ENCODE measurements at regions not wholly inside any gene's neighbourhood (a gene's known extent, or its start where the extent isn't known, plus 50 kb on each side); places are given as distances from the start of the nearest gene placed in this dataset.

GRCh38 chr2:118443596-118443995 lies 355.3 kb downstream of the INSIG2 start:
- no peak for TF ChIP-seq EZH2 (IDR thresholded peaks at IDR 0.05; ENCODE audit: borderline replicate concordance, insufficient read depth, low read length, poor library complexity, severe bottlenecking)
- TF ChIP-seq CTCF (IDR thresholded peaks at IDR 0.05; ENCODE audit: poor library complexity, severe bottlenecking) = no peak
- TF ChIP-seq SMC3 (conservative IDR thresholded peaks at IDR 0.05; ENCODE audit: poor library complexity) = no peak
